Kidney (tissue), 13 donors: ENCODE measurements at regions not wholly inside any gene's neighbourhood (a gene's known extent, or its start where the extent isn't known, plus 50 kb on each side); places are given as distances from the start of the nearest gene placed in this dataset.

Experiments
- DNase-seq, 5 donors: peaks; one replicate each; pipeline ENCODE4 v3.0.0-alpha.2; 2013 to 2020
- FAIRE-seq: peaks from 2 replicates; lab custom pipeline; 2012; peaks lifted over from hg19 to GRCh38; lab: Jason Lieb, UNC
- H3K27ac ChIP-seq, 2 donors: one replicate each; pipeline ENCODE4 v1.7.0; 2013; ENCODE audit warnings: low read depth in 2 of 2, low read length in 2 of 2, inconsistent platforms in 1 of 2
- H3K27me3 ChIP-seq: one replicate; pipeline ENCODE4 v1.7.1; 2013; ENCODE audit warnings: low read length, inconsistent platforms; ENCODE audit not compliant: control insufficient read depth, insufficient read depth
- H3K36me3 ChIP-seq, 3 donors: one replicate each; pipeline versions ENCODE4 v1.7.0 to v1.7.1; 2013; ENCODE audit warnings: low read length in 3 of 3, control low read depth in 1 of 3, inconsistent platforms in 1 of 3; ENCODE audit not compliant: insufficient read depth in 3 of 3, control insufficient read depth in 2 of 3
- H3K4me1 ChIP-seq, 3 donors: one replicate each; pipeline versions ENCODE4 v1.7.0 to v1.7.1; 2013; ENCODE audit warnings: low read length in 3 of 3, inconsistent platforms in 1 of 3, low read depth in 1 of 3; ENCODE audit not compliant: control insufficient read depth in 2 of 3, insufficient read depth in 2 of 3
- H3K4me3 ChIP-seq, 3 donors: one replicate each; pipeline versions ENCODE4 v1.7.0 to v1.8.1; 2013; ENCODE audit warnings: low read length in 3 of 3, control low read depth in 1 of 3, inconsistent platforms in 1 of 3
- H3K9ac ChIP-seq, 3 donors: one replicate each; pipeline versions ENCODE4 v1.7.0 to v1.7.1; 2013; ENCODE audit warnings: low read length in 3 of 3, control low read depth in 1 of 3, inconsistent platforms in 1 of 3
- H3K9me3 ChIP-seq, 3 donors: one replicate each; pipeline versions ENCODE4 v1.7.0 to v1.7.1; 2013; ENCODE audit warnings: low read length in 3 of 3, control low read depth in 1 of 3, inconsistent platforms in 1 of 3; ENCODE audit not compliant: control insufficient read depth in 2 of 3, insufficient read depth in 1 of 3
- intact Hi-C: fragments of 100-400 bp; cut with DNase I; formaldehyde crosslinking; loops from one replicate; pipeline ENCODE4 v1.11.1; 2022
- TF ChIP-seq, protein P1 (sequence below): IDR thresholded peaks from 3 replicates; pipeline ENCODE4 v1.5.1; 2012; ENCODE audit warnings: mild to moderate bottlenecking, moderate library complexity, borderline replicate concordance; ENCODE audit not compliant: insufficient read depth; ENCODE audit errors: extremely low read depth
- donor health status: control.
- donor health status: control.
- donor health status: control.
- donor health status: control.
- donor health status: control.
- donor health status: DM: yes; HTN: yes; CAD: no.
- donor health status: Normal renal cell carcinoma (clear cell type).

DNA sequence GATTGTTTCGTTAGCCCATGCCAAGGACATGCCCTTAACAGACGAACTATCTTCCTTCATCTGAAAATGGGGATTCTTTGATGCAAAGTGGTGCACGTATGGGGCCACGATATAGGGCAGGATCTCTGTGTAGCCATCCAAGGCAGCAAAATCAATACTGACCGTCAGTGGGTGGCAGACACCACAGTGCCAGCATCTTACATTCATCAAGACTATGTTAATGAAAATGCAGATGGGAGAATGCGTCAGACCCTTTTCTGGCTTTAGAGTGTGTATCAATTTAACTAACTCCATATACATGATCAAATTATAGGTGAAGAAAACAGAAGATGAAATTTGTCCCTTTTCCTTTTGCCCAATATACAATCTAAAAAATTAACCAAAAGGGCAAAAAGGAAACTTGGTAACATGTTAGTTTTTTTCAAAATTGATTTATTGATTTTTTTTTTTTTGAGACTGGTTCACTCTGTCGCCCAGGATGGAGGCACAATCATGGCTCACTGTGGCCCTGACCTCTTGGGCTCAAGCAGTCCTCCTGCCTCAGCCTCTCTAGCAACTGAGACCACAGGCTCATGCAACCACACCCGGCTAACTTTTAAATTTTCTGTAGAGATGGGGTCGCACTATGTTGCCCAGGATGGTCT lies 169.2 kb upstream of the SPRY4 start:
- H3K9ac ChIP-seq = peak overlapping the region in 1 of 3 donors; percentile 18
- no peak overlapping the region for H3K4me3 ChIP-seq
- H3K27ac ChIP-seq = peak overlapping the region in 1 of 2 donors; percentile 13
- H3K27me3 ChIP-seq = no peaks in the 10 kb centered on the region
- DNase-seq (no peak), FAIRE-seq (no peak)
- intact Hi-C loops = no loop called here
- H3K4me1 ChIP-seq = peaks cover 0 to 7% (median 5%) of the 10 kb centered on the region in 3 donors
- H3K36me3 ChIP-seq = no peaks in the 10 kb centered on the region
- TF ChIP-seq, protein P1, sequence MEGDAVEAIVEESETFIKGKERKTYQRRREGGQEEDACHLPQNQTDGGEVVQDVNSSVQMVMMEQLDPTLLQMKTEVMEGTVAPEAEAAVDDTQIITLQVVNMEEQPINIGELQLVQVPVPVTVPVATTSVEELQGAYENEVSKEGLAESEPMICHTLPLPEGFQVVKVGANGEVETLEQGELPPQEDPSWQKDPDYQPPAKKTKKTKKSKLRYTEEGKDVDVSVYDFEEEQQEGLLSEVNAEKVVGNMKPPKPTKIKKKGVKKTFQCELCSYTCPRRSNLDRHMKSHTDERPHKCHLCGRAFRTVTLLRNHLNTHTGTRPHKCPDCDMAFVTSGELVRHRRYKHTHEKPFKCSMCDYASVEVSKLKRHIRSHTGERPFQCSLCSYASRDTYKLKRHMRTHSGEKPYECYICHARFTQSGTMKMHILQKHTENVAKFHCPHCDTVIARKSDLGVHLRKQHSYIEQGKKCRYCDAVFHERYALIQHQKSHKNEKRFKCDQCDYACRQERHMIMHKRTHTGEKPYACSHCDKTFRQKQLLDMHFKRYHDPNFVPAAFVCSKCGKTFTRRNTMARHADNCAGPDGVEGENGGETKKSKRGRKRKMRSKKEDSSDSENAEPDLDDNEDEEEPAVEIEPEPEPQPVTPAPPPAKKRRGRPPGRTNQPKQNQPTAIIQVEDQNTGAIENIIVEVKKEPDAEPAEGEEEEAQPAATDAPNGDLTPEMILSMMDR = no peak
- no peaks in the 10 kb centered on the region for H3K9me3 ChIP-seq

DNA sequence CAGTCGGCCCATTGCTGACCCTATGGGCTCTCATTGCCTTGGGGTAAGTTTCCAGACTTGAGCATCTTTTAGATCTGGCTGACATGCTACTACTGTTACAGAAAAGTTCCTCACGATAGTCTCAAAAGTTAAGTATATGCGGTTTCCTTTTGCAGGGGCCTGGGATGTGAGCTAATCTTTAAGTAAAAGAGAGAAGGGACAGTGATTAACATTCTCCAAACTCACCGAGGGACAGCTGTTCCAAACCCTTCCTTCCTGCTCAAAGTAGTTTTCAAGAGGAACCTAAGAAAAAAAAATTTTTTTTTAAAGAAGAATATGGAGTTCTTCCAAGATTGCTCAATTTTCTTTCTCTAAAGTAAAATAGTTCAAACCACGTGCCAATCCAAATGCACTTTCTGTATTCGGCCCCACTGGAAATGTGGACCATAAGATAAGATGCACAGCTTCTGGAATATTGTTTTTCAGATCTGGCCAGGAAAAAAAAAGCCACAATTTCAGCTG lies 168.0 kb upstream of the SPRY4 start:
- Histone ChIP-seq H3K9ac (no peak overlapping the region), H3K27ac (peak overlapping the region in 1 of 2 donors; percentile 32), H3K9me3 (no peaks in the 10 kb centered on the region), H3K27me3 (no peaks in the 10 kb centered on the region), H3K4me1 (peaks cover 0 to 7% (median 5%) of the 10 kb centered on the region in 3 donors), H3K36me3 (no peaks in the 10 kb centered on the region), H3K4me3 (no peak overlapping the region)
- TF ChIP-seq, protein P1 = no peak
- FAIRE-seq (peak; percentile 15), DNase-seq (peak in 2 of 5 donors; percentile 18 to 42)
- intact Hi-C loops = no loop called here

DNA sequence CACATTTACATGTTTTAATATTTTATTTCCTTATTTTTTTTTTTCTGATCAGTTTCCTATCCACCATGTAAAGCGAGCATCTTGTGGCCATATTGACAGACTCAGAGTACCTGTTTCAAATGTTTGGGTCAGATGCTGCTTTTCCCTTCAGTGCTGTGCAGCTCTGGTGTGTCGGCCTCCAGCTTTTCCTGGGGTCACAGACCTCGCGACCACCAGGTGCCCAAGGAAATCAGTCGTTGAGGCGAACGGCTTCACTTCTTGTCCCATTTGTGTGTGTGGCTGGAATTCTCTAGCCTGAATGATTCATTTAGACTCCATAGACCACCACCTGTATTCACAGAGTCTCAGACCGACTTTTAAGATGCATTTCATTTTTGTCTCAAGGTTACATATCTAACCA lies 166.9 kb upstream of the SPRY4 start:
- no peak overlapping the region for H3K9ac ChIP-seq
- TF ChIP-seq, protein P1 = no peak
- DNase-seq = no peak
- no peak for FAIRE-seq
- H3K27ac ChIP-seq = no peak overlapping the region
- peaks cover 0 to 7% (median 5%) of the 10 kb centered on the region in 3 donors for H3K4me1 ChIP-seq
- H3K4me3 ChIP-seq = no peak overlapping the region
- intact Hi-C loops = no loop called here
- H3K36me3 ChIP-seq = no peaks in the 10 kb centered on the region
- H3K9me3 ChIP-seq = no peaks in the 10 kb centered on the region
- H3K27me3 ChIP-seq = no peaks in the 10 kb centered on the region
